HEK293 (cell line): ENCODE measurements at regions not wholly inside any gene's neighbourhood (a gene's known extent, or its start where the extent isn't known, plus 50 kb on each side); places are given as distances from the start of the nearest gene placed in this dataset.

Experiments used
- CTCF ChIA-PET: fragments of 350-600 bp; formaldehyde crosslinking; extraction: SDS; loops from one replicate; lab custom pipeline; 2021; ENCODE audit warnings: antibody characterized with exemption; lab: Yijun Ruan, JAX
- POLR2A ChIA-PET: fragments of 300-600 bp; formaldehyde crosslinking; extraction: SDS; loops from one replicate; lab custom pipeline; 2020; ENCODE audit warnings: antibody characterized with exemption, inconsistent platforms; lab: Yijun Ruan, JAX
- H3K27ac ChIP-seq: fragments of 200-500 bp; sonication (Bioruptor generic); 2 replicates; pipeline ENCODE4 v1.5.1; 2014; ENCODE audit warnings: low read depth, low read length, control low read depth, inconsistent platforms; ENCODE audit errors: extremely low read depth
- H3K36me3 ChIP-seq, 2 experiments: fragments of 200-500 bp in 1 of 2; sonication (Bioruptor generic) in 1 of 2; 1 replicate in 1 of 2; 2 replicates in 1 of 2; pipeline ENCODE4 v1.5.1; 2014 to 2017; ENCODE audit warnings: inconsistent platforms in 2 of 2, low read length in 2 of 2; ENCODE audit not compliant: control insufficient read depth in 2 of 2, insufficient read depth in 1 of 2
- H3K4me1 ChIP-seq: fragments of 200-500 bp; sonication (Bioruptor generic); 2 replicates; pipeline ENCODE4 v1.5.1; 2014; ENCODE audit warnings: mild to moderate bottlenecking, low read length, inconsistent platforms; ENCODE audit not compliant: control insufficient read depth, insufficient read depth
- H3K4me3 ChIP-seq: 2 replicates; pipeline ENCODE4 v1.5.1; 2011; ENCODE audit warnings: low read depth, mild to moderate bottlenecking, control low read depth, low read length, moderate library complexity
- H3K9me3 ChIP-seq: fragments of 200-500 bp; sonication (Bioruptor generic); 2 replicates; pipeline ENCODE4 v1.5.1; 2014; ENCODE audit warnings: low read depth, low read length, inconsistent platforms; ENCODE audit not compliant: control insufficient read depth, insufficient read depth
- GFI1B ChIP-seq: fragments of 450-650 bp; formaldehyde crosslinking; IDR thresholded peaks from 2 replicates; pipeline ENCODE4 v1.5.1; 2016; ENCODE audit warnings: missing biosample characterization, missing genetic modification characterization
- KLF8 ChIP-seq: fragments of 450-650 bp; formaldehyde crosslinking; IDR thresholded peaks from 2 replicates; pipeline ENCODE4 v1.5.1; 2016; ENCODE audit warnings: missing biosample characterization, missing genetic modification characterization
- OVOL3 ChIP-seq: fragments of 450-650 bp; formaldehyde crosslinking; IDR thresholded peaks from 2 replicates; pipeline ENCODE4 v1.5.1; 2016; ENCODE audit warnings: missing biosample characterization, missing genetic modification characterization
- PRDM1 ChIP-seq: fragments of 450-650 bp; formaldehyde crosslinking; IDR thresholded peaks from 2 replicates; pipeline ENCODE4; 2016; ENCODE audit warnings: missing biosample characterization, missing genetic modification characterization
- SETDB1 ChIP-seq: IDR thresholded peaks from one replicate; pipeline ENCODE4 v1.6.1; 2017; ENCODE audit warnings: mild to moderate bottlenecking, low read length, moderate library complexity, mixed read lengths; ENCODE audit not compliant: insufficient read length
- SP2 ChIP-seq: fragments of 450-650 bp; formaldehyde crosslinking; IDR thresholded peaks from 2 replicates; pipeline ENCODE4 v1.5.1; 2016; ENCODE audit warnings: missing biosample characterization, missing genetic modification characterization
- ZNF132 ChIP-seq: fragments of 450-650 bp; formaldehyde crosslinking; IDR thresholded peaks from 2 replicates; pipeline ENCODE4 v1.5.1; 2017; ENCODE audit warnings: missing biosample characterization, missing genetic modification characterization, borderline replicate concordance
- ZNF335 ChIP-seq: fragments of 450-650 bp; formaldehyde crosslinking; conservative IDR thresholded peaks from 2 replicates; pipeline ENCODE4 v1.5.1; 2016; ENCODE audit warnings: missing biosample characterization, missing genetic modification characterization
- ZNF354C ChIP-seq: fragments of 450-650 bp; formaldehyde crosslinking; IDR thresholded peaks from 2 replicates; pipeline ENCODE4 v1.5.1; 2016; ENCODE audit warnings: missing biosample characterization, missing genetic modification characterization, low read depth, borderline replicate concordance
- ZNF473 ChIP-seq: fragments of 450-650 bp; formaldehyde crosslinking; IDR thresholded peaks from 2 replicates; pipeline ENCODE4 v1.5.1; 2017; ENCODE audit warnings: missing biosample characterization, missing genetic modification characterization
- ZNF501 ChIP-seq: fragments of 450-650 bp; formaldehyde crosslinking; IDR thresholded peaks from 2 replicates; pipeline ENCODE4 v1.5.1; 2016; ENCODE audit warnings: missing biosample characterization, missing genetic modification characterization
- ZNF548 ChIP-seq: fragments of 450-650 bp; formaldehyde crosslinking; IDR thresholded peaks from 2 replicates; pipeline ENCODE4 v1.5.1; 2016; ENCODE audit warnings: missing biosample characterization, missing genetic modification characterization
- ZNF677 ChIP-seq: fragments of 450-650 bp; IDR thresholded peaks from 2 replicates; pipeline ENCODE4 v1.5.0; 2018; ENCODE audit warnings: missing biosample characterization, mild to moderate bottlenecking, missing genetic modification characterization, moderate library complexity
- ZNF707 ChIP-seq: fragments of 450-650 bp; formaldehyde crosslinking; IDR thresholded peaks from 2 replicates; pipeline ENCODE4 v1.5.1; 2016; ENCODE audit warnings: missing biosample characterization, missing genetic modification characterization
- ZNF791 ChIP-seq: fragments of 450-650 bp; formaldehyde crosslinking; IDR thresholded peaks from 2 replicates; pipeline ENCODE4 v1.5.1; 2016; ENCODE audit warnings: missing biosample characterization, missing genetic modification characterization
- TF ChIP-seq, protein P1 (sequence below): fragments of 450-650 bp; formaldehyde crosslinking; IDR thresholded peaks from 2 replicates; pipeline ENCODE4 v1.5.1; 2016; ENCODE audit warnings: missing biosample characterization, missing genetic modification characterization
- TF ChIP-seq, protein P2 (sequence below): fragments of 450-650 bp; formaldehyde crosslinking; IDR thresholded peaks from 2 replicates; pipeline ENCODE4; 2016; ENCODE audit warnings: missing biosample characterization, missing genetic modification characterization
- TF ChIP-seq, protein P3 (sequence below): fragments of 450-650 bp; formaldehyde crosslinking; optimal IDR thresholded peaks from 2 replicates; pipeline ENCODE3; 2016; ENCODE audit warnings: missing biosample characterization, mild to moderate bottlenecking, missing genetic modification characterization
- TF ChIP-seq, protein P4 (sequence below): fragments of 450-650 bp; formaldehyde crosslinking; IDR thresholded peaks from 2 replicates; pipeline ENCODE4 v1.5.1; 2016; ENCODE audit warnings: missing biosample characterization, missing genetic modification characterization

DNA sequence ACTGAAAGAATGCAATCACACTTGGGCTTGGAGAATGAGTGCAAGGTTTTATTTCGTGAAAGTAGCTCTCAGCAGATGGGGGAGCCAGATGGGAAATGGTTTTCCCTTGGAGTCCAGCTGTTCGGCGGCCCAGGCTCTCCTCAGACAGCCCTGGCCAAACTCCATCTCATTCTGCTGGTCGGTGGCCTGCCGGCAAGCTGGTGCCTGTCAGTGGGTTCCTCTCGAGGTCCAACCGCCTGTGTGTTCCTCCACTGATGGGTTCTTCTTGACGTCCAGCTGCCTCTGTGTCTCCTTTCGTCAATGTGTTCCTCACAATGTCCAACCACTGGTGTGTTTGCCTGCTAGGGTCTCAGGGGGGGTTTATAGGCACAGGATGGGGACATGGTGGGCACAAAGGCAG lies 80.3 kb downstream of the POU3F4 start:
- Histone ChIP-seq H3K9me3 (no peaks in the 10 kb centered on the region), H3K4me3 (no peak overlapping the region), H3K4me1 (no peaks in the 10 kb centered on the region), H3K36me3 (no peaks in the 10 kb centered on the region), H3K27ac (no peak overlapping the region)
- no peak for TF ChIP-seq KLF8 (tag by site-specific recombination)
- no peak for TF ChIP-seq SP2 (tag by site-specific recombination)
- TF ChIP-seq, protein P1, sequence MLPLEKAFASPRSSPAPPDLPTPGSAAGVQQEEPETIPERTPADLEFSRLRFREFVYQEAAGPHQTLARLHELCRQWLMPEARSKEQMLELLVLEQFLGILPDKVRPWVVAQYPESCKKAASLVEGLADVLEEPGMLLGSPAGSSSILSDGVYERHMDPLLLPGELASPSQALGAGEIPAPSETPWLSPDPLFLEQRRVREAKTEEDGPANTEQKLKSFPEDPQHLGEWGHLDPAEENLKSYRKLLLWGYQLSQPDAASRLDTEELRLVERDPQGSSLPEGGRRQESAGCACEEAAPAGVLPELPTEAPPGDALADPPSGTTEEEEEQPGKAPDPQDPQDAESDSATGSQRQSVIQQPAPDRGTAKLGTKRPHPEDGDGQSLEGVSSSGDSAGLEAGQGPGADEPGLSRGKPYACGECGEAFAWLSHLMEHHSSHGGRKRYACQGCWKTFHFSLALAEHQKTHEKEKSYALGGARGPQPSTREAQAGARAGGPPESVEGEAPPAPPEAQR (tag by site-specific recombination), result no peak
- TF ChIP-seq ZNF548 (tag by site-specific recombination), result no peak
- no peak for TF ChIP-seq ZNF677 (tag by site-specific recombination)
- TF ChIP-seq ZNF354C (tag by site-specific recombination), result no peak
- no peak for TF ChIP-seq PRDM1 (tag by site-specific recombination)
- ChIA-PET CTCF (interaction anchor here (1.2 kb wide), 1 partner anchor 12 kb away, joined by 6 read pairs; no protein-coding TSS in a partner anchor), POLR2A (no interaction called here)

DNA sequence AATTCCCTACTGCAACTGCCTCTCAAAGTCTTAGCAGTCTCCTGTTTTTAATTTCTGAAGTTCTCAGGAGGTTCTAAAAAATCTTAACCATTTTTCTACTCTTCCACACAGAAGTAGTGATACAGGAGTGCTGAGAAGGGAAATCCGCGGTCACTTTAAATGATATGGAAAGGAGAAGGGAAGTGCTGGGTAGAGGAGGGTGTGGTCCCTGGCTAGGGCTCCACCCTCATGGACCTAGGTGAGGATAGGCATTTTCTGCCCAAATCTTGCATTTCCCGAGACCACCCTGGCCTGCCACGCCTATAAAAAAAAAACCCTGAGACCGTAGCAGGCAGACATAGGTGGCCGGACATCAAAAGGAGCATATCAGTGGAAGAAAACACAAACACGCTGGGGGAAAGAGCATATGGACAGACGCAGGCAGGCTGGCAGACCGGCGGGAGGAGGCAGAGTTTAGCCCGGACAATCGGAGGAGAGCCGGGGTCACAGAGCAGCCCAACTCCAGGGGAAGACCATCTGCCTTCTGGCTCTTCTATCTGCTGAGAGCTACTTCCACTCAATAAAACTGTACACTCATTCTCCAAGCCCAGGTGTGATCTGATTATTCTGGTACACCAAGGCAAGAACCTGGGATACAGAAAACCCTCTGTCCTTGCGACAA lies 85.7 kb downstream of the POU3F4 start:
- Histone ChIP-seq H3K27ac (no peak overlapping the region), H3K9me3 (no peaks in the 10 kb centered on the region)
- TF ChIP-seq, protein P2, sequence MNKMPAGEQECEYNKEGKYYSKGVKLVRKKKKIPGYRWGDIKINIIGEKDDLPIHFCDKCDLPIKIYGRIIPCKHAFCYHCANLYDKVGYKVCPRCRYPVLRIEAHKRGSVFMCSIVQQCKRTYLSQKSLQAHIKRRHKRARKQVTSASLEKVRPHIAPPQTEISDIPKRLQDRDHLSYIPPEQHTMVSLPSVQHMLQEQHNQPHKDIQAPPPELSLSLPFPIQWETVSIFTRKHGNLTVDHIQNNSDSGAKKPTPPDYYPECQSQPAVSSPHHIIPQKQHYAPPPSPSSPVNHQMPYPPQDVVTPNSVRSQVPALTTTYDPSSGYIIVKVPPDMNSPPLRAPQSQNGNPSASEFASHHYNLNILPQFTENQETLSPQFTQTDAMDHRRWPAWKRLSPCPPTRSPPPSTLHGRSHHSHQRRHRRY, result no peak
- no peak for TF ChIP-seq ZNF501 (tag by site-specific recombination)
- no peak for TF ChIP-seq ZNF335 (tag by site-specific recombination)
- TF ChIP-seq, protein P3, sequence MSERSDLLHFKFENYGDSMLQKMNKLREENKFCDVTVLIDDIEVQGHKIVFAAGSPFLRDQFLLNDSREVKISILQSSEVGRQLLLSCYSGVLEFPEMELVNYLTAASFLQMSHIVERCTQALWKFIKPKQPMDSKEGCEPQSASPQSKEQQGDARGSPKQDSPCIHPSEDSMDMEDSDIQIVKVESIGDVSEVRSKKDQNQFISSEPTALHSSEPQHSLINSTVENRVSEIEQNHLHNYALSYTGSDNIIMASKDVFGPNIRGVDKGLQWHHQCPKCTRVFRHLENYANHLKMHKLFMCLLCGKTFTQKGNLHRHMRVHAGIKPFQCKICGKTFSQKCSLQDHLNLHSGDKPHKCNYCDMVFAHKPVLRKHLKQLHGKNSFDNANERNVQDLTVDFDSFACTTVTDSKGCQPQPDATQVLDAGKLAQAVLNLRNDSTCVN, result no peak
- TF ChIP-seq ZNF791 (tag by site-specific recombination), result no peak
- TF ChIP-seq, protein P4, sequence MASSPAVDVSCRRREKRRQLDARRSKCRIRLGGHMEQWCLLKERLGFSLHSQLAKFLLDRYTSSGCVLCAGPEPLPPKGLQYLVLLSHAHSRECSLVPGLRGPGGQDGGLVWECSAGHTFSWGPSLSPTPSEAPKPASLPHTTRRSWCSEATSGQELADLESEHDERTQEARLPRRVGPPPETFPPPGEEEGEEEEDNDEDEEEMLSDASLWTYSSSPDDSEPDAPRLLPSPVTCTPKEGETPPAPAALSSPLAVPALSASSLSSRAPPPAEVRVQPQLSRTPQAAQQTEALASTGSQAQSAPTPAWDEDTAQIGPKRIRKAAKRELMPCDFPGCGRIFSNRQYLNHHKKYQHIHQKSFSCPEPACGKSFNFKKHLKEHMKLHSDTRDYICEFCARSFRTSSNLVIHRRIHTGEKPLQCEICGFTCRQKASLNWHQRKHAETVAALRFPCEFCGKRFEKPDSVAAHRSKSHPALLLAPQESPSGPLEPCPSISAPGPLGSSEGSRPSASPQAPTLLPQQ (tag by site-specific recombination), result no peak
- no peak for TF ChIP-seq GFI1B
- TF ChIP-seq, all 188 proteins: peak for 0
- no peak overlapping the region for H3K4me3 ChIP-seq
- ChIA-PET POLR2A (no interaction called here), CTCF (no interaction called here)
- H3K36me3 ChIP-seq, result no peaks in the 10 kb centered on the region
- no peaks in the 10 kb centered on the region for H3K4me1 ChIP-seq

DNA sequence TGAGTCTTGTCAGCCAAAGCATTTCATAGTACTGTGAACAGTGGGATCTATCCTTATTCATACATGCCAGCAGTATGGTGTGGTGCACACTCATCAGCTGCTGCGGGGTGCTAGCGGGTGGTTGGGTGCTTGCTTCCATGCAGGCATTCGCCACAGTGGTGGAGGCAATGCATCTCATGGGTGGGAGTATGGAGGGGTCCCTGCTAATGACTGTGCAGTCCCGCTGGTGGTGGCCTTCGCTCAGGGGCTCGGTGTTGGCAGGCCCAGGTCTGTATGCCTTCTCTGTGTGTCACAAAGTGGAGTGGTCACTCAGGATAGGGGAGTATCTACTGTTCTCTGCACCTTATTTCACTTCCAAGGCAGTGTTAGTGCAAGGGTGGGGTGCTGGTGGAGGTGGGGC lies 122.6 kb downstream of the POU3F4 start:
- no peaks in the 10 kb centered on the region for H3K36me3 ChIP-seq
- H3K4me3 ChIP-seq, result no peak overlapping the region
- no peaks in the 10 kb centered on the region for H3K4me1 ChIP-seq
- peaks cover 2% of the 10 kb centered on the region; the same call in 1 of the 2 replicates for H3K9me3 ChIP-seq
- H3K27ac ChIP-seq, result no peak overlapping the region
- TF ChIP-seq, protein P2, result no peak
- no peak for TF ChIP-seq ZNF132 (tag by site-specific recombination)
- TF ChIP-seq ZNF473 (tag by site-specific recombination), result no peak
- no peak for TF ChIP-seq ZNF707 (tag by site-specific recombination)
- no peak for TF ChIP-seq SETDB1
- no peak for TF ChIP-seq ZNF677 (tag by site-specific recombination)
- no peak for TF ChIP-seq OVOL3 (tag by site-specific recombination)
- TF ChIP-seq, all 188 proteins: peak for 0
- CTCF ChIA-PET, result no interaction called here
- POLR2A ChIA-PET, result no interaction called here
